SK-N-MC (cell line): ENCODE measurements at regions not wholly inside any gene's neighbourhood (a gene's known extent, or its start where the extent isn't known, plus 50 kb on each side); places are given as distances from the start of the nearest gene placed in this dataset.

Experiments used
- DNase-seq: peaks from one replicate; pipeline ENCODE4 v3.0.0-alpha.2; 2011; ENCODE audit warnings: low read depth, low spot score
- H3K27ac ChIP-seq: fragments of 200-600 bp; sonication (generic); 2 replicates; pipeline ENCODE4 v1.5.1; 2016; ENCODE audit warnings: mixed run types
- H3K36me3 ChIP-seq: fragments of 200-600 bp; sonication (generic); 2 replicates; pipeline ENCODE4 v1.6.1; 2017; ENCODE audit warnings: antibody characterized with exemption, low read length, mixed read lengths; ENCODE audit not compliant: insufficient read depth
- H3K4me3 ChIP-seq: fragments of 200-600 bp; sonication (generic); 2 replicates; pipeline ENCODE4 v1.5.1; 2016
- H3K9ac ChIP-seq: fragments of 200-600 bp; sonication (generic); 2 replicates; pipeline ENCODE4 v1.8.0; 2017; ENCODE audit warnings: mixed run types, mixed read lengths; ENCODE audit not compliant: insufficient read length
- H3K9me3 ChIP-seq: fragments of 200-600 bp; sonication (generic); 2 replicates; pipeline ENCODE4 v1.6.1; 2017; ENCODE audit warnings: low read depth, mild to moderate bottlenecking, antibody characterized with exemption, low read length, moderate library complexity, mixed read lengths
- EZH2 ChIP-seq: fragments of 200-600 bp; sonication (generic); IDR thresholded peaks from one replicate; pipeline ENCODE4 v1.6.1; 2017; ENCODE audit warnings: antibody characterized with exemption
- FOXP2 ChIP-seq: optimal IDR thresholded peaks from 2 replicates; pipeline ENCODE3; 2011; ENCODE audit warnings: mild to moderate bottlenecking, moderate library complexity; ENCODE audit not compliant: insufficient read depth; ENCODE audit errors: extremely low read length, control extremely low read depth
- POLR2AphosphoS5 ChIP-seq: IDR thresholded peaks from 2 replicates; pipeline ENCODE4 v1.6.1; 2012; ENCODE audit warnings: mild to moderate bottlenecking, low read depth, low read length, borderline replicate concordance

DNA sequence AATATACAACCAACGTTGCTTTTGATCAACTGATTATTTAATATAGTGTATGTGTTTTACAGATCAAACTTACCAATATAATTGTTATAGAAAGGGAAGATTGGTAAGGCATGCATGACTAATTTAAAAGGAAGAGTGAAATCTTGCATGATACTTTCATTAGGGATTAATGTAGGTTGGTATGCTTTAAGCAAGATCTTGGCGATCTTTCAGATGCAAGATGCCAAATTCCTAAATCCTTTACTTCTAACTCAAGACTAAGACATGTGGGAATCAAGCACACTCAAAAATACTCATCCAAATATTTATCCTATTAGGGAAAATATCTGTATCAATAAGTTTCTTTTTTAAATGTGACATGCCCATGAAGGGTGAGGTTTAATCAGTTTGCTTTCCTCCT lies 321.4 kb upstream of the MEOX2 start:
- no peak overlapping the region for H3K27ac ChIP-seq
- H3K4me3 ChIP-seq: no peak overlapping the region
- H3K9ac ChIP-seq: no peak overlapping the region
- no peak for DNase-seq
- no peaks in the 10 kb centered on the region for H3K36me3 ChIP-seq
- TF ChIP-seq EZH2: no peak
- TF ChIP-seq POLR2AphosphoS5: no peak
- TF ChIP-seq FOXP2: no peak
- no peaks in the 10 kb centered on the region for H3K9me3 ChIP-seq

GRCh38 chr7:16004702-16005101 lies 318.2 kb upstream of the MEOX2 start:
- Histone ChIP-seq H3K9me3 (no peaks in the 10 kb centered on the region), H3K27ac (no peak overlapping the region), H3K9ac (no peak overlapping the region), H3K36me3 (no peaks in the 10 kb centered on the region), H3K4me3 (no peak overlapping the region)
- no peak for TF ChIP-seq EZH2
- TF ChIP-seq FOXP2: no peak
- peak; percentile 12 for DNase-seq

- Histone ChIP-seq H3K4me3 (no peak overlapping the region), H3K9me3 (no peaks in the 10 kb centered on the region), H3K27ac (no peak overlapping the region), H3K36me3 (no peaks in the 10 kb centered on the region), H3K9ac (no peak overlapping the region)
- no peak for DNase-seq
- TF ChIP-seq POLR2AphosphoS5: no peak
- TF ChIP-seq FOXP2: no peak
- no peak for TF ChIP-seq EZH2
Measured at GRCh38 chr7:16001477-16001876, 315.0 kb upstream of the MEOX2 start.

GRCh38 chr7:15998617-15999016 lies 312.1 kb upstream of the MEOX2 start:
- no peak for DNase-seq
- no peaks in the 10 kb centered on the region for H3K9me3 ChIP-seq
- no peaks in the 10 kb centered on the region for H3K36me3 ChIP-seq
- TF ChIP-seq FOXP2: no peak
- no peak for TF ChIP-seq POLR2AphosphoS5
- no peak for TF ChIP-seq EZH2
- no peak overlapping the region for H3K9ac ChIP-seq
- no peak overlapping the region for H3K27ac ChIP-seq
- H3K4me3 ChIP-seq: no peak overlapping the region

GRCh38 chr7:15995027-15995426 lies 308.5 kb upstream of the MEOX2 start:
- Histone ChIP-seq H3K4me3 (no peak overlapping the region), H3K9me3 (no peaks in the 10 kb centered on the region), H3K27ac (no peak overlapping the region), H3K36me3 (no peaks in the 10 kb centered on the region), H3K9ac (no peak overlapping the region)
- TF ChIP-seq EZH2 (no peak), POLR2AphosphoS5 (no peak), FOXP2 (no peak)
- no peak for DNase-seq

- Histone ChIP-seq H3K27ac (no peak overlapping the region), H3K4me3 (no peak overlapping the region), H3K9ac (no peak overlapping the region), H3K36me3 (no peaks in the 10 kb centered on the region), H3K9me3 (no peaks in the 10 kb centered on the region)
- TF ChIP-seq POLR2AphosphoS5: no peak
- TF ChIP-seq EZH2: no peak
- no peak for TF ChIP-seq FOXP2
- no peak for DNase-seq
Measured at GRCh38 chr7:15989194-15989593, 302.7 kb upstream of the MEOX2 start.

DNA sequence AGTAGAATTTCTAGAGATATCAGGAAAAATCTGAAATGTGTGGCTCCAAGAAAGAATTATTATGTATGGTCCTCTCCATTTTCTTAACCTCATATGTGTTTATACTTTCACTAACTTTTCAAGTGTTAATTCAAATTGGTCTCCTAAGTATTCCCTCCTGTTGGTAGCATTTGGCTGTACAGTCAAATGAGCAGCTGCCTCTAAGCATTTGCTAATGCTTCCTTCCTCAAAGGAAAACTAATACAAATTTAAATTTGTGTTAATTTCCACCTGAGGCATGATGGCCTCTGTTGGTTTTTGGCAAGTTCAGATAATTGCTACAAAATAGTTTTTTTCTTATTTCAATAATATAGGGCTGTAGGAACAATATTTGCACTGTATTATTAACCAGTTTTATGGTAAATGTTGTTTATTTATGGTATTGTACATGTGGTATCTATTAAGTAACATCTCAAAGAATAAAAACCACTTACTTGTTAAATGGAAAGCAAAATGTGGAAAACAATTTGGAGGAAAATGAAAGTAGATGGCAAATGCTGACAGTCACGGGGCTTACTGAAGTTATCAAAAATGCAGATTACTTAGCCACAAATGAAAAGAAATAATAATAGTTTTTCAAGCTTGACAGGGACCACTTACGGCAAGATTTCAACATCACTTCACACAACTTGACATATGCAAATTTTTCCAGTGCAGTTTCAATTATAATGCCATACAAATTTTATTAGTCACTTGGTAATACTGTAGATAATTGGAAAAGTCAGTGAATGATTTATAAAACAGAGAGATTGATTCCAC lies 299.3 kb upstream of the MEOX2 start:
- Histone ChIP-seq H3K4me3 (peak overlapping the region; percentile 11; the same call in 1 of the 2 replicates), H3K27ac (no peak overlapping the region), H3K9ac (no peak overlapping the region), H3K9me3 (no peaks in the 10 kb centered on the region), H3K36me3 (no peaks in the 10 kb centered on the region)
- TF ChIP-seq FOXP2: no peak
- no peak; the same call in 1 of the 2 replicates for TF ChIP-seq POLR2AphosphoS5
- TF ChIP-seq EZH2: no peak
- no peak for DNase-seq

DNA sequence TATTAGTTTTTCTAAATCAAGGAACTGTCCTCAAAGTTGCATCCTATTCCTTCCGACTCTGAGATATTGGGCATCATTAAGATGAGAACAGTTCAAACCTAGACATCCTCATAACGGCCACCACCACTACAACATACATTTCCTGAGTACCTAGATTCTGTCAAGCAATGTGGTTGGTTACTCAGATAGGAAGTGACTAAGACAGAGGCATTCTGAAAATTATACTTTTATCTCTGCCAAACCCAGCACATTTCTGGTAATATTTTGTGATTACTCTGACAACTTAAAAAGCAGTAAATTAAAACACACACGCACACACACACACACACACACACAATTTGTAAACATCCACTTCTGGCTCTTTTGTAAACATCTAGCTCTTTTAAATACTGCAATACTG lies 291.2 kb upstream of the MEOX2 start:
- no peak overlapping the region for H3K27ac ChIP-seq
- no peak for TF ChIP-seq EZH2
- TF ChIP-seq FOXP2: no peak
- TF ChIP-seq POLR2AphosphoS5: no peak
- no peak for DNase-seq
- no peaks in the 10 kb centered on the region for H3K36me3 ChIP-seq
- H3K9ac ChIP-seq: no peak overlapping the region
- H3K9me3 ChIP-seq: peaks cover 3% of the 10 kb centered on the region; the same call in 1 of the 2 replicates
- H3K4me3 ChIP-seq: no peak overlapping the region

DNA sequence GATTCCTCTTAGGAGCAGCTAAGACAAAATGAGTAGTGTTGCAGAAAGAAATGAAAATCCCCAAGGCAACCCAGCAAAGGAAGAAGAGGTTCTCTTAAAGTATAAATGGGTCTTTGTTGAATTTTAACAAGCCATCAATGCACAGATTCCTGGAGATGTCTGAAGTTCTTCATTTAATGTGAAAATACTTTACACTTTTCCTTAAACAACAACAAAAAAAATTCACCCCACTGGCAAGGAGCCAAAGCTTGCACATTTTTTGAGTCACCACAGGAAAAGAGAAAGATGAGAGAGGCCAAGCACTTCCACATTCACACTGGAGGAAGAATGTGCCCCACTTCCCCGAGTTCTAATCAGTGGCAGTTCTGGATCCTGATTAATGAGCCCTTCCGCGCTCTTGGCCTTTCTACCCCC lies 286.4 kb upstream of the MEOX2 start:
- H3K27ac ChIP-seq: peak overlapping the region; percentile 14; the same call in 1 of the 2 replicates
- no peak for DNase-seq
- TF ChIP-seq EZH2 (no peak), POLR2AphosphoS5 (no peak), FOXP2 (no peak)

More for the DNA sequence above, 286.4 kb upstream of the MEOX2 start:
- peaks cover 3% of the 10 kb centered on the region; the same call in 1 of the 2 replicates for H3K9me3 ChIP-seq
- H3K4me3 ChIP-seq: peak overlapping the region; percentile 11; the same call in 1 of the 2 replicates
- H3K36me3 ChIP-seq: no peaks in the 10 kb centered on the region
- H3K9ac ChIP-seq: no peak overlapping the region
